ENCODE measurements at regions not wholly inside any gene's neighbourhood (a gene's known extent, or its start where the extent isn't known, plus 50 kb on each side); places are given as distances from the start of the nearest gene placed in this dataset.

GRCh38 chr10:129097776-129098330 lies 369.2 kb upstream of the MGMT start:
- no peak for TF ChIP-seq CTCF (IDR thresholded peaks at IDR 0.05; ENCODE audit: borderline replicate concordance, extremely low read depth, low read length, poor library complexity, severe bottlenecking)
- no peak for TF ChIP-seq EZH2 (IDR thresholded peaks at IDR 0.05; ENCODE audit: borderline replicate concordance, low read depth, low read length, severe bottlenecking)
